HG03520 (cell line): ENCODE measurements at regions not wholly inside any gene's neighbourhood (a gene's known extent, or its start where the extent isn't known, plus 50 kb on each side); places are given as distances from the start of the nearest gene placed in this dataset.

Source experiments
- ATAC-seq: cut with Tn5 transposase; IDR thresholded peaks from one replicate; pipeline ENCODE4 v1.9.1; 2021; ENCODE audit warnings: mild to moderate bottlenecking, moderate library complexity; ENCODE audit not compliant: unreplicated experiment

- ATAC-seq: no peak
Measured at GRCh38 chr18:77733292-77733903, 483.8 kb downstream of the GALR1 start.

DNA sequence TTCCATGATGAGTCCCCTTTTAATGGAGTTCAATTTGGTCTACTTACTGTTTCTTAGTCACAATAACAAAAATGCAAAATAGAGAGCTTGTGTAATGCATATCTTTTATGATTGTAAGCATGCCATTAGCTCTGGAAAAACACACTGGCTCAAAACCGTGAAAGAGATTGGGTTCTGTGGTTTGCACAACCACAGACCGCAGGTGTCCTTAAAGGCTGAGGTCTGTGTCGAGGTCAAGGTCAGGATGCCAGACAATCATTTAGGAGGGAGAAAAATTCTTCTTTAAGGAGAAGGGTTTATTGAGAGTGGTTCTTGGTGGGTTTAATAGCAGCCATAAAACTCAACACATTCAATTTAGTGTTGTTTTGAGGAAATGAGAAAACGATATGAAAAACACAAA, 487.2 kb downstream of the GALR1 start:
- no peak for ATAC-seq

DNA sequence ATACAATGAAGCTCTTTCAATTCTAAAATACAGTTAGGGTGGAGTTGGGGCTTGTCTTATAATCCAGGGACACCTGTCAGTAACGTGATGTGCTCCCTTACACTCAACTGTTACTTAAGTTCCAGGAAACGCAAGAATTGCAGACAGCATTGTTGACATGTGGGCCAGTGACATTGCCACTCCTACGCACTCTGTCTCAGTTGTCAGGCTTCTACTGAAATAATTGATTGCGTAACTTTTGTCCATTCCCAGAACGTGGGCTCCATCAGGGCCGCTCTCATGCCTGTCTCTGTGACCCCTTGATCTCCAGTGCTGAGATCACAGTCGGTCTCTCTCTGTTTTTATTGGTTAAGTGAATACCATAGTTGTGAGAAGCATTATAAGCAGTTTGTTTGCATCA, 487.8 kb downstream of the GALR1 start:
- ATAC-seq: no peak

GRCh38 chr18:77749089-77749488, 499.4 kb downstream of the GALR1 start:
- ATAC-seq: no peak

- ATAC-seq: no peak
Measured at GRCh38 chr18:77750006-77750405, 500.4 kb downstream of the GALR1 start.

DNA sequence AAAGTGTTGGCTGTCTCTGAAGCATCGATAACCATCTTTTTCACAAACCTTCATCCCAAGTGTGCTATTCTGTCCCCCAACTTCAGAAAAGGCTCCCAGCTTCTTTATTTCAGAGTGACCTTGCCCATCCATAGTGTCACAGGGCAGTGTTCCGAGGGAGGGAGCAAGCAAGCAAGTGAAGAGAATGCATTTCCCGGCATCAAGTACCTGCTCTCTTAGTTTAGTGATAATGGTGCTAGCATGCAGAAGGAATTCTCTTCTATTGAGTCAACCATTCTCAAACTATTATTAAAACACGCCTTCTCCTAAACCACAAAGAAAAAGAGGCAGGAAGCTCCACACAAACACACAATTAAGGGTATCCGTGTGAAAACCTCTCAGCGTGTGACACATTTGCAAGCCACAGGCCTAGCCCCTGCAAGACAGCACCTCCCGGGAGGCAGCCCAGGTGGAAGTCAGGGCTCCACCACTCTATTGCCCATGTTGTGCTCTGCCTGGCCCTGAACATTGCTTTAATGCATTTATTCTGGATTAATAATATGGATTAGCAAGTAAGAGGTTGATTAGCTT, 504.9 kb downstream of the GALR1 start:
- ATAC-seq: no peak

- ATAC-seq: no peak
Measured at GRCh38 chr18:77755187-77755586, 505.5 kb downstream of the GALR1 start.

- no peak for ATAC-seq
Measured at GRCh38 chr18:77761332-77761731, 511.7 kb downstream of the GALR1 start.

DNA sequence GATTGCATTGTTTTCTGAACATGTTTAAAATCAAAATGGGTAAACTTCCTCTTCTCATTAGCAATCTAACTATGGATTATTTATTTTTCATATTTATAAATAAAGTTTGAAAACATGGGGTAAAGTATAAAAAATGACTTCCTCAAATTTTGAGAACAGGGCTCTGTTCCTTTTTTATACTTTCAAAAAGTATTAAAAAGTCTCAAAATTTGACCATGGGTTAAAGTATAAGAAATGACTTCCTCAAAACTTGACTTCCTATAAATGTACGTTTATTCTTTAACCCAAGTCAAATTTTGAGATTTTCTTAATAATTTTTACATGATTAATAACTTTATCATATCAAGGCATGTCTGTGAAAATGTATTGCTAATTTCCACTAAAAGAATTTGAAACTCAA, 512.4 kb downstream of the GALR1 start:
- no peak for ATAC-seq

DNA sequence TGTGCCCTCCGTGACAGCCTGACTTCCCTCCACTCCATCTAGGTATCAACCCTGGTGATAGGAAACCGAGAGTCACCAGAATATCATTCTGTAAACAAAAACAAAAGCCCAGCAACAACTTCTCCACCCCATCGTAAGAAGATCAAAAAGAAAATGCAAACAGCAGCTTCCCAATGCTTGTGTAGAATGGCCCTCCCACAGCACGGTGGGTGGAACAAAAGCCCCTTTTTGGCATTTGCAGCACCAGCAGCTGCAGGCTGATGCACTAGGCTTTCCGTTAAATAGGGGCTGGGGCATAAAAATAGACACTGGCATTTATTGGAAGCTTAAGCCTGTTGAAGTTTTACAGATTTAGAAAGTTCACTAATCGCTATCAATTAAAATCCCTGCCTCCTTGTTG, 513.0 kb downstream of the GALR1 start:
- ATAC-seq: no peak

GRCh38 chr18:77763530-77764145, 514.0 kb downstream of the GALR1 start:
- ATAC-seq: no peak

GRCh38 chr18:77765468-77765867, 515.8 kb downstream of the GALR1 start:
- no peak for ATAC-seq

DNA sequence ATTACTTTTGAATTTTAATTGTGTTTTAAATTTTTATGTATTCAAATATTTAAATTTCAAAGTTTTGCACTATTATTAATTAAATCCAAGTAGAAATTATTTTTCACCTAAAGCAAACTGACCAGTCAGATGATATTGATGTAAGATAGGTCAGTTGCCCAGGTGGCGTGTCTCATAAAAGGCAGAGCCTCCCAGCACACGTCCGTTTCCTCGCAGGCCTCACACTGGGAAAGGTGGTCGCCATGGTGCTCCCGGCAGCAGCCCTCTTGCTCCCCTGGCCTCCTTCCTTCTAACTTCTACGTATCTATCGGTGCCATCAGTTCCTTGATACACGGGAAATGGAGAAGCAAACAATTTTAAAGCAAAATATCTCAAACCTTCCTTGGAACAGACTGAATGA, 516.8 kb downstream of the GALR1 start:
- ATAC-seq: no peak

- no peak for ATAC-seq
Measured at GRCh38 chr18:77772177-77772576, 522.5 kb downstream of the GALR1 start.

- no peak for ATAC-seq
Measured at GRCh38 chr18:77776104-77776503, 526.5 kb downstream of the GALR1 start.

DNA sequence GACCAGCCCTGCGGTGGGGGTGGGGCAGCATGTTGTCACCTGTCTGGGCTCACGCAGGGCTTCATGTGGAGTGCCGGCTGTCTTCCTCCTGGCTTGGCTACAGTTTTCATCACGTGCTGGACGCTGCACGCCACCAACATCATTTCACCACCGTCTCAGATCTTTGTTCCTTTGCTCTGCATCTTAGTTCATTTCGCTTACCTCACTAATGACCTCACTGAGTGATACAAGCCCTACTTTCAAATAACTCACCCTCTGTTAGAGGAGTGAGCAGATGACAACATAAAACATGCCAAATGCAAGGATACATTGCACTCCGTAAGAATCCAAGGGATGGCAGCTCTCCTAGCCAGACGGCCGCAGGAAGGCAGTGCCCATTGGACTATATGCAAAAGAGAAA, 527.5 kb downstream of the GALR1 start:
- no peak for ATAC-seq

DNA sequence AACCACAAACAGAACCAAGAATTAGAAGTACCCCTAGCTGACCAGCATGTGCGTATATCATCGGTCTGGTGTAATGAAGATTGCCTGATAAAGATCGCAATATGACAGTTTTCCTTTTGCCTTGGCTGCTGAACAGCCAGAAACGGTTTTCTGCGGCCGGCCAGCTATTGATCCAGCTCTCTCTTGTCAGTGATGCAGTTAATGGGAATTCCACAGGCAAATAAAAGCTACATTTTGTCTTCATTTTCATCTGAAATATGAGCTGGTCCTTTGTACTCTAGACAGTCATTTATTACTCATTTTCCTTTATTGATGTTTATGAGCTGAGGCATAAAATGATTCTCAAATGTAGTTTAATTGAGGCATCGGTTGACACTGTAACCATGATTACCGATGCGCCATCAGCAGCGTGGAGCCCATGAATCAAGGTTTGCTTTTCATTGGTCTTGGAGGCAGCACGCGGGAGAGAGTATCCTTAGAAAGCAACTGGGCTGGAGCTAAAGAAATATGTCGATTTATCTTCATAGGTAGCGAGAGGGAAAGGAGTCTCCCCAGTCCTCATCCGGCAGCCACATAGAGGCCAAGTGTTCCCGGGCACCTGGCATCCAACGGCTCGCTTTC, 535.2 kb downstream of the GALR1 start:
- no peak for ATAC-seq

DNA sequence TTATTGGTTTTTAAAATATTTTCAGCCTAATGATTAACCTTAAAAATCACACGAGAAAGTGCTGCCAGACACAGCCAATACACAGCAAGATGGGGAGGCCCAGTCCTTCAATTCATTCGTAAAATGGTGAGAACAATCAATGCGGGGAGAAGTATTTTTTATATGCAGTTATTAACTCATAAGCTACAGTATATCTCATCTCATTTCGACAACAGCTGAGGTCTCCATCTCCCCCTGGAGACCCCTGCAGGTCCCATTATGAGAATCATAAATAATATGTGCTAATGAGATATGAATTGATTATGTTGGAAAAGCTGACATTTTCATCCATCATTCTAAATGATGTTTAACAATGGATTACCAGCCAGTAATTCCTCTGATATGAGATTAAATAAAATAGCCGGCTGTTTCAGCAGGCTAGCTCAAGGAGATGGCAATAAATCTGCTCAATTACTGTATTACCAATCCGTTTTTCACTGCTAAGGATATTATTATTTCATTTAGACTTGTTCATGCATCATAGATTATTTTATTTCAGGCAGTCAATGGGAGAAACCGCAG, 535.8 kb downstream of the GALR1 start:
- ATAC-seq: no peak

- ATAC-seq: no peak
Measured at GRCh38 chr18:77803024-77803423, 553.4 kb downstream of the GALR1 start.

DNA sequence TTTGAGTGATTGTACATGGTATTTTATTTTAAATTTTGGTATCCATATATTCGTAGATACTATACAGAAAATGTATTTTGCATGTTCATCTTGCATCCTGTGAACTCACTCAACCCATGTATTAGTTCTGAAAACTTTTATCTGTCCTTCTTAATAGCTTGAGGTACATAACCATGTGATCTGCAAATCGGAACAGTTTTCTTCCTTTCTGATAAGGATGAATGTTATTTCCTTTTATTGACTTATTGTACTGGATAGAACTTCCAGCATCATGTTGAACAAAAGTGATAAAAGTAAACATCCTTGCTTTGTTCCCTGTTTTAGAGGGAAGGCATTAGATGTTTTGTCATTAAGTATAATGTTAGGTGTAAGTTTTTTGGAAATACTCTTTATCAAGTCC, 554.7 kb downstream of the GALR1 start:
- ATAC-seq: no peak

GRCh38 chr18:77807650-77808049, 558.0 kb downstream of the GALR1 start:
- no peak for ATAC-seq

DNA sequence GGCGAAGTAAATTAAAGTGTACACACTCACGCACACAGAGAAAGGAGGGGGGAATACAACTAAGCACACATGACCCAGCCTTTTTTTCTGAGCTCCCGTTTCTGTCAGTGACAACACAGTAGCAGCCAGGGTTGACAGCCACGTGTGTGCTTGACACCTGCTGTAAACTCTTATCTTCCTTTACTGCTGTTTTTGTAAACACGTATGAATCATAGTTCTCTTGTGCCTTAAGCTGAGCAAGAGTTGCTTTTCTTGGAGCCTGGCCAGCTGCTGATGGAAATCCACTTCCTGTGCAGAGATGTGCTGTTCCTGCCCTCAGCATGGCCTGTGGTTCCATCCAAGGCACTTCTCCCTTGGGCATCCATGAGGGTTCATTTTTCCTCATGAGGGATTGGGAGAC, 561.9 kb downstream of the GALR1 start:
- ATAC-seq: no peak
